NCI-H82 (cell line): ENCODE measurements at regions not wholly inside any gene's neighbourhood (a gene's known extent, or its start where the extent isn't known, plus 50 kb on each side); places are given as distances from the start of the nearest gene placed in this dataset.
A peak's percentile ranks its signal among the peaks of the same experiment; 100 is the strongest.
"Not testable (repeated sequence)": the region's sequence is repeated elsewhere in the genome, so short reads cannot be mapped to it uniquely, and the experiment has no call there.

Source experiments
- DNase-seq: peaks from one replicate; lab custom pipeline; 2025; lab: John Stamatoyannopoulos, UW

DNA sequence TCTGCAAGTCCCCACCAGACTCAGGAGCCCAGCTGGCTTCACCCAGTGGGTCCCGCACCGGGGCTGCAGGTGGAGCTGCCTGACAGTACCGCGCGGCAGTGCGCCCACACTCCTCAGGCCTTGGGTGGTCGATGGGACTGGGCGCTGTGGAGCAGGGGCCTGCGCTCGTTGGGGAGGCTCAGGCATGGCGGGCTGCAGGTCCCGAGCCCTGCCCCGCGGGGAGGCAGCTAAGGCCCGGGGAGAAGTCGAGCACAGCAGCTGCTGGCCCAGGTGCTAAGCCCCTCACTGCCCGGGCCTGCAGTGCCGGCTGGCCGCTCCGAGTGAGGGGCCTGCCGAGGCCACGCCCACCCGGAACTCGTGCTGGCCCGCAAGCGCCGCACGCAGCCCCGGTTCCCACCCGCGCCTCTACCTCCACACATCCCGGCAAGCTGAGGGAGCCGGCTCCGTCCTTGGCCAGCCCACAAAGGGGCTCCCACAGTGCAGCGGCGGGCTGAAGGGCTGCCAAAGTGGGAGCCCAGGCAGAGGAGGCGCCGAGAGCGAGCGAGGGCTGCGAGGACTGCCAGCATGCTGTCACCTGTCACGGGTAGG lies 2021.7 kb upstream of the LRRTM1 start:
- DNase-seq = not testable (repeated sequence)

DNA sequence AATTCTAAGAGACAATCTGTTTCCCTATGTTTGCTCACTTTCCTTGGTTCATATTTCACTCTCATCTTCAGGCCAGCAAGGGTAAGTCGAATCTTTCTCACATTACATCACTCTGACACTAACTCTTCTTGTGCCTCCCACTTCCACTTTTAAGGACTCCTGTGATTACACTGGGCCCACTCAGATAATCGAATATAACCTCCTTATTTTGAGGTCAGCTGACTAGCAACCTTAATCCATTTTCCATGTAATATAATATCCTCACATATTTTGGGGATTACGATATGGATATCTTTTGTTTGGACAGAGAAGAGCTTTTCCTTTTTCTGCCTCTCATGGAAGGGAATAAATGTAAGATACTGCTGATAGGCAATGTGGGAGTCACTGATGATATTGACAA lies 2015.7 kb upstream of the LRRTM1 start:
- peak; percentile 17 for DNase-seq

DNA sequence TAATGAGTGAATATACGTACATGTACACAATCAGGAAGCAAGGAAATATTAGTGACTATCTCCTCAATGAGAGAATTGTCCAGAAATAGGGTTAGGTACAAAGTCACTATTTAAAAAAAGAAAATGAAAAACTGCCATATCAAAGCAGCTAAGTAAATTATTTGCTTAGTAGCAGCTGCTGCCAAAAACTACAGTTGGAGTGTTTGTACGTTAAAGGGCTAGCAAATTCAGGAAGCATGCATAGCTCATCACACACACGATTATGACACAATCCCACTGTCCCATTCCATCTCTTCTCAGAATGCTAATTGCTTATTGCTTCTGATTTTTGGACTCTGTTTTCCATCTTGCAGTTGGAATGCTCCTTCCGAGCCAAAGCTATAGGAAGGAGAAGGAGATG lies 2012.5 kb upstream of the LRRTM1 start:
- no peak for DNase-seq

DNA sequence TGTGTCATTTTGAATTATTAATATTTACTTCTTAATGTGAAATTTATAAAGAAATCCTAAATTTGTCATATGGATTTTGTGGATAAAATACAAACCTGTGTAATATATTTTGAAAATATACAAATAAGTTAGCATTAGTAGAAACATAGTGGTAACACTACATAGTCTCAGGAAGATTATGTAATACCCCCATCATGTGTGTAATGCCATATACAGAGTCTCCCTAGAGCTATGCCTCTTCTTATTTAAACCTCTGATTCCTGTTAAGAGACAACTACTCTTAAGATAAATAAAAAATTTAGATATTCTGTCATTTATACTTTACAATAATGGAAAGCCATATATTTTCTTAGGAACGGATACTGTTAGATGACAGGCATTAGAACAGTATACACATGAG lies 2012.0 kb upstream of the LRRTM1 start:
- no peak for DNase-seq

DNA sequence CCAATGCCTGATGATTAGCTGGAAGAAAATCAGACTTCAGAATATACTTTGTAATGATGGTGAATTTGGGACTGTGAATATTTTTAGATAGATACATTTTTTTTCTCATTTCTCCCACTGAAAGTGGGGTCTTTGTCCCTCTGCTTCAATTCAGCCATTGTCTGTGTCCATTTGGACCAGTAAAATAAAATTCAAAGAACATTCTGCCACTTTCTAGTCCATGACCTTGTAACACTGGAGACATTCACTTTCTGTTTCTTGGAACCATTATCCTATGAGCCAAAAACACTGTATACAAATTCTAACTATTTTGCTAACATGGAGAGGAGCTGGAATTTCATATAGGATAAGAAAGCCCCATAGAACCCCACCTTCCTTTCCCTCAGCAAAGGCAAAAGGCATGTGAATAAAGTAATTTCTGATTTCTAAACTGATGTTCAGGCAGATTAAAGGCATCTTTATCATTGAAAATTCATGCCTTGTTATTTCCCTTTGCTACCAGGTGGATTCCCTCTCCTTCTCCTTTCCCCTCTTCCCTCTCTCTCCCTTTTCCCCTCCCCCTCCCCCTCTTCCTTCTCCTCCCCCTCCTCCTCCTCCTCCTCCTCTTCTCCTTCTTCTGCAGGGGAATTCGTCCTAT lies 2010.4 kb upstream of the LRRTM1 start:
- no peak for DNase-seq

DNA sequence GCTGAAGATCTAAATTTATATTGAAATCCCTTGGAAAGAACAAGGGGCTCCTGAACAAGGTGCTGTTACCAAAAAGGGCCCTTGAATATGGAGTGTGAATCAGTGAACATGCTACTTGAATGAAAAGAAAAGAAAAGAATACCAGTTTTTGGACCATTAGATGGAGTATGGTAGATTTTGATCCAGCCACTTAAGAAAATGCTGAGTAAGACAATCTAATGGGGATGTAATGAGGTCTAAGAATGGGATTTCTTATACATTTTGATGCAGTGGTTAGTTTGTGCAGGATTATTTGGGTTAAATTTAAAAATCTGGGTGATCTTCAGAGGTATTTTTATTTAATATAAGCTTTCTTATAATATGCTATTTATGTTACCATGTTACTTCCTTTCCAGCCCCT lies 2003.0 kb upstream of the LRRTM1 start:
- no peak for DNase-seq

DNA sequence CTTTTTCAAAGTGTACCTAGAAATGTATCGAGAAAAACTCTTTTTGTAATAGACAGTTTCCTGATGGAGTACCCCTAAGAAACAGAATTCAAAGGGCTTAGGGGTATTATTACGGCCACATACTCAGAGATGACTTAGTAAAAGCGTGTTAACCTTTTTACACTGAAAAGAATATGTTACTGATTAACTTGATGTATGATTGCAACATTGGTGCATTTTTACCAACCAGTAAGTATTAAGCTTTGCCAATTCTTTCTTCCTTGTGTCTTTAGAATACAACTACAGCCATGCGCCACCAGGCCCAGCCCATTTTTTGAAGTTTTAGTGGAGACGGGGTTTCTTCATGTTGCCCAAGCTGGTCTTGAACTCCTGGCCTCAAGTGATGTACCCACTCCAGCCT lies 1997.0 kb upstream of the LRRTM1 start:
- no peak for DNase-seq

DNA sequence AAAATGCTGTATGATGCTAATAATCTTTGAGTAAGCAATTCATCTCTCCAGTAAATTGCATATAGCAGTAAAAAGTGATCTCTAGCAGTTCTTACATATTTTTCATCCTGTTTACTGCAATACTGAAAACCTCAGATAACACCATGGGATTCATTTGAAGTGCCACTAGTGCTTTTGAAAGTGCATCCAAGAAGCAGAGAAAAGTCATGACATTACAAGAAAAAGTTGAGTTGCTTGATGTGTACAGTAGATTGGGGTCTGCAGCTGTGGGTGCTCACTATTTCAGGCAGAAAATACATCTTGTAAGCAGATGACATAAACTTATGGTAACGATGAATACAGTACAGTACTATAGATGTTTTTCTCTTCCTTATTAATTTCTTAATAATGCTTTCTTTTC lies 1984.9 kb upstream of the LRRTM1 start:
- DNase-seq = no peak

DNA sequence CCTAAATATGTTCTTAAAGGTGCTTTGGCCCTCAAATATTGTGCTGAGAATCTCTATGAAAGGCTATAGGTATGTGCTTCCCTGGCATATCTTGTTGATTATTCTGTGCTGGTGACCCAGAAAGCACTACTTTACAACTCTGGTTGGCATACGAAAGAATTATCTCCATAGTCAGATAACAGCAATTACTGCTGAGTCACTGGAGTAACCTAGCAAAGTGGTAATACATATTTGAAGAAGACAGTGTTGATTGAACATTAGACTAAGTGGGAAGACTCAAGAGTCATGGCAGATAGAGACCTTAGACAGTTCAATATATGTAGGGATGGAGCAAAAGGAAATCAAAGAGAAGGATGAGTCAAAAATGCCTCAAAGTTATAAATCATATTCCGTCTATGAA lies 1978.5 kb upstream of the LRRTM1 start:
- no peak for DNase-seq

DNA sequence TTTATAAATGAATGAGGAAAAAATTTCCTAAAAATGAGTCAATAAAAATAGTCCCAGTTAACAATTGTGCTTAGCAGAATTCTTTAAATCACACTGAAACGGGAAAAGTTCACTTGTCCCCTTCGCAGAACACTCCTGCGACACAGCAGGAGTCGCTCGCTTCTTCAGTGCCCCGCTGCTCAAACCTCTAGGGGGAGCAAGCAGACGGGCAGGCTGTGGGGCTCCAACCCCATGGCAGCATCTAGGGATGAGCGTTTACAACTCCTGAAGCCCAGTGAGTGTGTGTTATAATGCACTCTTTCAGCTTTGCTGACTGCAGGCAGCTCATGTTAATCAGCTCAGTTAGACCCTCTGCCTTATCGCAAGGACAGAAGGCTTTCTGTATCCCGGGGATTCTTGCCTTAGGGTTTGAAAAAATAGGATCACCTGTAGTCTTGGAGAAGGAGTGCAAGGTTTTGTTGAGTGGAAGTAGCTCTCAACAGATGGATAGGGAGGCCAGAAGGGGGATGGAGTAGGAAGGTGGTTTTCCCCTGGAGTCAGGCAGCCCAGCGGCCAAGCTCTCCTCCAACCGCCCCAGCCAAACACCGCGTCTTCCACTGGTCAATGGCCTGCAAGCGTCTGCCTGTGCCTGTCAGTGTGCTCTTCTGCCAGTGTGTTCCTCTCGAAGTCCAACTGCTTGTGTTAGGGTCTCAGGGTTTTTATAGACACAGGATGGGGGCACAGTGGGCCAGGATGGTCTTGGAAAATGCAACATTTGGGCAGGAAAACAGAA lies 1977.7 kb upstream of the LRRTM1 start:
- DNase-seq = peak; percentile 39

DNA sequence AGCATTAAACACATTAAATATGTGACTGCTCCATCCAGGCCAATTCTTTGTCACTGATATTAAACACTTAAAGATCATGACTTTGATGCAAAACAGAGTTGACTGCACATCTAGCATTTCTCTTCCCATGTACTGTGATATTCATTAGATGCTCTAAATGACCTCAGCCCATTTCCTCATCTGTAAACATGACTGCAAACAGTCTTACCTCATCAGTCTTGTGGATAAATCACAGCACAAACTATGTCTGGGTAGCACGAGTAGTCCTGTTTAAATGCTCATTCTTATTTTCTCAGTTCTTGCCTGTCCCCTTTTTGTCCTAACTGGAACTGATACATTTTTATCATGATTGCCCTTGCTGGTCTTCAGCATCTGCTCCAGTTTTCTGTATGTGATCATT lies 1974.8 kb upstream of the LRRTM1 start:
- no peak for DNase-seq

DNA sequence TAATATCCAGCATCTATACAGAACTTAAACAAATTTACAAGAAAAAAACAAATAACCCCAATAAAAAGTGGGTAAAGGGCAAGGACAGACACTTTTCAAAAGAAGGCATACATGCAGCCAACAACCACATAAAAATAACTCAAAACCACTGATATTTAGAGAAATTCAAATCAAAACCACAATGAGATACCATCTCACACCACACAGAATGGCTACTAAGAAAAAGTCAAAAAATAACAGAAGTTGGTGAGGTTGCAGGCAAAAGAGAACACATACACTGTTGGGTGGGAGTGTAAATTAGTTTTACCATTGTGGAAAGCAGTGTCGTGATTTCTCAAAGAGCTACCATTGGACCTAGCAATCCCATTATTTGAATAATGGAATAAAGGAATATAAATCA lies 1973.9 kb upstream of the LRRTM1 start:
- DNase-seq = no peak

DNA sequence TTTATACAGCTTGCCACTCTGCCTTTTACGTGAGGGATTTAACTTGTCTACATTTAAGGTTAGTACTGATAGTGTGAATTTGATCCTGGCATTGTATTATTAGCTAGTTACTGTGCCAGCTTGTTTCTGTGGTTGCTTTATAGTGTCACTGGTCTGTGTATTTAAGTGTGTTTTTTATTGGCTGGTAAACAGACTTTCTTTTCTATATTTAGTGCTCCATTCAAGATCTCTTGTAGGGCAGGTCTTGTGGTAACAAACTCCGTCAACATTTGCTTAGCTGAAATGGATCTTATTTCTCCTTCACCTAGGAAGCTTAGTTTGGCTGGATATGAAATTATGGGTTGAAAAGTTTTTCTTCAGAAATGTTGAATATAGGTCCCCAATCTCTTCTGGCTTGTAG lies 1971.0 kb upstream of the LRRTM1 start:
- DNase-seq = no peak

DNA sequence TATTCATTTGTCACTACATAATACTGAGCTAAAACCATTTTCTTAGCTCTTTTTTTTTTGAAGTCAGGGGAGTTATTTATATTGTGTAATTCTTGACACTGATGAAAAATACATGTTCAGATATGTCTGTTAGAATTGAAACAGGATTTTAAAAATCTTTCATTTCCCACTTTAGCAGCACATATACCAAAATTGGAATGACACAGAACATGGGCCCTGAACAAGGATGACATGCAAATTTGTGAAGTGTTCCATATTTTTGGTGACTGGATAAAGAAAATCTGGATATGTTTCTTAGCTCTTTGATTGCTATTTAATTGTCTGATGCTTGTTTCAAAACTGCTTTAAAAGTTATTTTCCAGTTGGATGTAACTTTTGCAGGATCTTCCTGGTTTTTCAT lies 1963.9 kb upstream of the LRRTM1 start:
- no peak for DNase-seq

DNA sequence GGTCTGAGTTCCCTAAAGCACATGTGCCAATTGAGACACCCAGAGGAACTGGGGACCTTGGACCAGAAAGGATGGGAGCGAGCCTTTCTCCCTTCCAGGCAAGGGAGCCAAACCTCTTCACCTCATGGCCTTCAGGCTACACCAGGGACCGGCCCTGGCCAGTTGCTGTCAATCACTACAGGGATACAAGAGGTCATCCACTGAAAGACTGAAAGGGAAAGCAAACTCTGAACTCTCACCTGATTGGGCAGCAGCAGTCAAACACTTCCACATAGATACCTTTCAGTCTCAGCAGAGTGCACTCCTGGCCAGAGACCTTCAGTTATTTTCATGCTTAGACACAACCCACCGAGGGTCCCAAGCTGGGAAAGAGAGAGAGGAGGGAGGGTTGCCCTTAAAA lies 1956.0 kb upstream of the LRRTM1 start:
- DNase-seq = no peak

DNA sequence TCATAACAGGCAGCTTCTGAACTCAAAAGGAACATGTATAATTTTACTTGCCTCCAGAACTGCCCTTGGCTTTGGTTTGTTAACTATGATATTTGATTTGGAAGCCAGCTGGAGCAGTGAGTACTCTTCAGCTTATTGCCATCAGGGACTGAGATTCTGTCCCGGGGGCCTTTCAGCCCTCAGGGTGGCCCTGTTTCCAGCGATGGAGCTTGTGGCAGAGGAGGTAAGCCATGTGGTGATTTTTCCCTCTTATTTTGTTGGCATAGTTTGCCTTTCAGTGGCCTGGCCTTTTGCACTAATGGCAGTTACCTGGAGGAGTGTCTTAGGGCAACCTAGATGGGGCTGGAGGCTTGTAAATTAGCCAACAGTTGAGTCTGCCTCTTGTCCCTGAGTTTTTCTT lies 1955.0 kb upstream of the LRRTM1 start:
- peak; percentile 27 for DNase-seq

DNA sequence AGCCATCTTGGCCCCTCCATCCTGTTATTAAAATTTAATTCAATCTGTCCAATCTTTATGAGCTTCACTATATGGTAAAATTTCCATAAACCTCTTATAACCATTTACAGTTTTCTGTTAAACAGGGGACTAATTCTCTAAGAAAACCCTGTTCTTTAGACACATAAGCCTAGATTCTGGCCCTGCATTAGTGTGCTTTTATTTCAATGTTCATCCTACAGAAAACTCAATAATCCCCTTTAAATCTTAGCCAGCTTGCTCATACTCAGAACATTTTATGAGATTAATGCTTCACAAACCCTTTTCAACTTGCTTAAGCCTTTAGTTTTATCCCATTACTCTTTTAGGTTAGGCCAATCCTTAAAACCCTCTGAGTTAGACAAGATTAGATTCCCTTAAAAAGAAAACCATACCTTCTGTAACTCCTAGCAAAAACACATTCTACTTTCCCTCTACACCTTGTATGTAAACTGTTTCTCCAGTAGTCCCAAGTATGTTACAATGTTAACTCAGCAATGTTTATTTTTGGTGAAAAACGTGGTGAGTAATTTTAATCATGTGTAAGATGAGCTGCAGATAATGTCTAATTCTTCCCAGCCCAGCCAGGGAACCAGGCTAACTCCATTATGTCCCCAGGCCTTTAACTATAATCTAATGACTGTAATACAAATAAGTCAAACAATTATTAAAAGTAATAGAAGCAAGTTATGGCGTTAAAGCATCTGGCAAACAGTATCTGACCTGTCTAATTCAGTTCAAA lies 1953.4 kb upstream of the LRRTM1 start:
- peak; percentile 93 for DNase-seq

DNA sequence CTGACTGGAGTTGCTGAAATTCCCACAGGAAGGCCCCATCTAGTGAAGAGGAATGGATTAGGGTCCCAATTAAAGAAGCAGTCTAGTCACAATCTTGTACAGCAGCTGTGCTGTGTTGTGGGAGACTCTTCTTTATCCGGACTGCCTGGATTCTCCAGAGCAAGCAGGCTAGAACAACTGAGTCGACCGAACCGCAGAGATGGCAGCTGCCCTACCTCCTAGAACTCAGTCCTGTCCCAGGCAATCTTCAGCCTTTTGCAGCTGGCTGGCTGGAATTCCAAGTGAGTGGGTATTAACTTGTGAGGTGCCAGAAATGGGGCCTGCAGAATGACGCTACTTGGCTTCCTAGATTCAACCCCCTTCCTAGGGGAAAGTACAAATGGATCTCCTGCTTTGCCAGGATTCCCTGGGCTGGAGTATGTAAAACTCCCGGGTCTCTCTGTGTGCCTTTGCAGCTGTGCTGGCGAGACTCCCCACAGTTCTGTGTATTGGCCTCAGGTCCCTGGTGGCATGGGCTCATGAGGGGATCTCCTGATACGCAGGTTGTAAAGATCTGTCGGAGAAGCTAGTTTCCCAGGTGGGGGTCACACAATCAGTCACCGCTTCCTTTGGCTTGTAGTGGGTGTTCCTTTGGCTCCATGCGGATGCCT lies 1952.6 kb upstream of the LRRTM1 start:
- DNase-seq = peak; percentile 84

DNA sequence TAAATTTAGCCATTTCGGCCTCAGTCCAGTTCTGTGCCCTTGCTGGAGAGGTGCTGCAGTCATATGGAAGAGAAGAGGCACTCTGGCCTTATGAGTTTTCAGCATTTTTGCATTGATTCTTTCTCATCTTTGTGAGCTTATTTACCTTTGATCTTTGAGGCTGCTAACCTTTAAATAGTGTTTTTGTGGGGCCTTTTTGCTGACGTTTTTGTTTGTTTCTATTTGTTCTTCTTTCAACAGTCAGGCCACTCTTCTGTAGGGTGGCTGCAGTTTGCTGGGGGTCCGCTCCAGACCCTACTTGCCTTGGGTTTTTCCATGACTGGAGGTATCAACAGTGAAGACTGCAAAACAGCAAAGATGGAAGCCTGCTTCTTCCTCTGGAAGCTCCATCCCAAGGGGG lies 1951.7 kb upstream of the LRRTM1 start:
- no peak for DNase-seq

DNA sequence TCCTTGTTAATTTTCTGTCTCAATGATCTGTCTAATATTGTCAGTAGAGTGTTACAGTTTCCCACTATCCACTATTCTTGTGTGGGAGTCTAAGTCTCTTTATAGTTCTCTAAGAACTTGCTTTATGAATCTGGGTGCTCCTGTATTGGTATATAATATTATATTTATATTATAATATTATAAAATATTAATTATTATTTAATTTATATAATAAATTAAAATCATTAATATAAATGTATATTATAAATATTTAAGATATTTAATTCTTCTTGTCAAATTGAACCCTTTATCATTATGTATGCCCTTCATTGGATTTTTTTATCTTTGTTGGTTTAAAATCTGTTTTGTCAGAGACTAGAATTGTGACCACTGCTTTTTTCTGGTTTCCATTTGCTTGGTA lies 1950.2 kb upstream of the LRRTM1 start:
- no peak for DNase-seq

DNA sequence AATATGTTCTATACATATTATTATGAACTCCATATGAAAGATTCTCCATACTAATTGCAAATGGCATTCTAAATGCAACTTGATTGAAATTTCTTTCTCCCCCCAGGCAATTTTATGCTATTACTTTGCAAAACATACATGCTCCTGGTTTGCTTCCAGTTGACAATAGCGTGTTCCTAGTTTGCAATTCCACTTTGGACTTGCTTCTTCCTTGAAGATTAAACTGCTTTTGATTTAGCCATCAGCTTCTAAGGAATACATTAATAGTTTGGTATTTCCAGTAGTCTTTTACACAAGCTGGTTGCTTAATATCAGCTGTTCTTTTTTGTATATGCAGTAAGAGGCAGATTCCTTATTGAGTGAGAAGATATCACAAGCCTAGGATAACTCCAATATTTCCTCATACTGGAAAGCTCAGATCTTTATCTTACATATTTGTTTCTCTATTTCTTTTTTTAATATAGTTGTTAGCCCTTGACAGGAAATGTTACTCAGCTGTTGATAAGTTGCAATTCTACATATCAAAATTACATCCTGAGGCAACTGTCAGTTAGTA lies 1941.7 kb upstream of the LRRTM1 start:
- DNase-seq = no peak

DNA sequence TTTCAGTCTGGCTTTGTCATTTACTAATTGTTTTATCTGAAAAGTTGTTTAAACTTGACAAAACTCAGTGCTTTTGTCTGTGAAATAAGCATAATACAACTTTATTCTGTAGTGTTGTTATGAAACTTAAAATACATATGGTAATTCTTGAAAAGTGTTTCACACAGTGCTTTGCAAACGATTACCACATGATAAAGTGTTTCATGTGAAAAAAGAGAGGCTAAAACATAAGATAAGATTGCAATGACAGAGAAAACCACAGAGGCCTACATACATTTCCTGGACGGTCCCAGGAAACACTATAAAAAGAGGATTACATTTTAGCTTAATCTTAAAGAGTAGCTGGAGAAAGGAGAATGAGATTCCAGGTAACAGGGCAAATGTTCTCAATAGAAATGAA lies 1934.6 kb upstream of the LRRTM1 start:
- DNase-seq = no peak
